Osteoblast (primary cell): ENCODE measurements at regions not wholly inside any gene's neighbourhood (a gene's known extent, or its start where the extent isn't known, plus 50 kb on each side); places are given as distances from the start of the nearest gene placed in this dataset.

Experiments used
- DNase-seq: peaks from one replicate; pipeline ENCODE4 v3.0.0; 2011; ENCODE audit warnings: low spot score, mixed read lengths; ENCODE audit not compliant: insufficient read length; ENCODE audit errors: missing footprints
- H2AFZ ChIP-seq: 2 replicates; pipeline ENCODE4 v1.6.0; 2011; ENCODE audit warnings: mild to moderate bottlenecking, low read length
- H3K27ac ChIP-seq: 2 replicates; pipeline ENCODE4 v1.5.1; 2011; ENCODE audit warnings: mild to moderate bottlenecking, low read depth, low read length, moderate library complexity
- H3K27me3 ChIP-seq: 2 replicates; pipeline ENCODE4 v1.6.0; 2012; ENCODE audit warnings: mild to moderate bottlenecking, control low read depth, inconsistent platforms, low read length, moderate library complexity; ENCODE audit not compliant: insufficient read depth
- H3K36me3 ChIP-seq: 2 replicates; pipeline ENCODE4 v1.5.1; 2011; ENCODE audit warnings: mild to moderate bottlenecking, low read length, control low read depth, moderate library complexity; ENCODE audit not compliant: insufficient read depth
- H3K4me1 ChIP-seq: 2 replicates; pipeline ENCODE4 v1.5.1; 2011; ENCODE audit warnings: mild to moderate bottlenecking, low read length, control low read depth, moderate library complexity; ENCODE audit not compliant: insufficient read depth
- H3K4me2 ChIP-seq: 2 replicates; pipeline ENCODE4 v1.6.0; 2011; ENCODE audit warnings: mild to moderate bottlenecking, low read length; ENCODE audit not compliant: insufficient read depth
- H3K4me3 ChIP-seq: fragments of 200-600 bp; sonication (generic); 3 replicates; pipeline ENCODE4 v1.5.1; 2012; ENCODE audit warnings: mild to moderate bottlenecking, low read length, inconsistent platforms; ENCODE audit not compliant: insufficient read depth
- H3K79me2 ChIP-seq: 2 replicates; pipeline ENCODE4 v1.6.0; 2012; ENCODE audit warnings: mild to moderate bottlenecking, low read length, control low read depth, inconsistent platforms; ENCODE audit not compliant: insufficient read depth
- H3K9me3 ChIP-seq: 2 replicates; pipeline ENCODE4 v1.5.1; 2011; ENCODE audit warnings: low read depth, low read length, control low read depth
- H4K20me1 ChIP-seq: 2 replicates; pipeline ENCODE4 v1.6.0; 2012; ENCODE audit warnings: mild to moderate bottlenecking, low read length, control low read depth; ENCODE audit not compliant: insufficient read depth
- CTCF ChIP-seq: IDR thresholded peaks from 2 replicates; pipeline ENCODE4 v1.5.1; 2011; ENCODE audit warnings: mild to moderate bottlenecking, low read depth, low read length, moderate library complexity; ENCODE audit errors: extremely low read depth

GRCh38 chr4:74651198-74651597, 143.1 kb downstream of the BTC start:
- no peak overlapping the region for H3K27ac ChIP-seq
- no peaks in the 10 kb centered on the region for H3K79me2 ChIP-seq
- H3K4me1 ChIP-seq = no peaks in the 10 kb centered on the region
- no peak overlapping the region for H3K4me2 ChIP-seq
- H2AFZ ChIP-seq = no peak overlapping the region
- DNase-seq = no peak
- TF ChIP-seq CTCF = no peak
- H4K20me1 ChIP-seq = no peaks in the 10 kb centered on the region
- no peaks in the 10 kb centered on the region for H3K36me3 ChIP-seq
- H3K4me3 ChIP-seq = no peak overlapping the region
- no peaks in the 10 kb centered on the region for H3K9me3 ChIP-seq
- H3K27me3 ChIP-seq = peaks cover 35% of the 10 kb centered on the region

GRCh38 chr4:74653331-74654229, 140.7 kb downstream of the BTC start:
- Histone ChIP-seq H4K20me1 (no peaks in the 10 kb centered on the region), H3K4me3 (no peak overlapping the region), H3K9me3 (no peaks in the 10 kb centered on the region), H3K4me1 (no peaks in the 10 kb centered on the region), H3K27me3 (peaks cover 21% of the 10 kb centered on the region), H3K27ac (no peak overlapping the region), H3K79me2 (no peaks in the 10 kb centered on the region), H3K36me3 (no peaks in the 10 kb centered on the region), H2AFZ (no peak overlapping the region), H3K4me2 (no peak overlapping the region)
- TF ChIP-seq CTCF = no peak
- peak; percentile 29 for DNase-seq

DNA sequence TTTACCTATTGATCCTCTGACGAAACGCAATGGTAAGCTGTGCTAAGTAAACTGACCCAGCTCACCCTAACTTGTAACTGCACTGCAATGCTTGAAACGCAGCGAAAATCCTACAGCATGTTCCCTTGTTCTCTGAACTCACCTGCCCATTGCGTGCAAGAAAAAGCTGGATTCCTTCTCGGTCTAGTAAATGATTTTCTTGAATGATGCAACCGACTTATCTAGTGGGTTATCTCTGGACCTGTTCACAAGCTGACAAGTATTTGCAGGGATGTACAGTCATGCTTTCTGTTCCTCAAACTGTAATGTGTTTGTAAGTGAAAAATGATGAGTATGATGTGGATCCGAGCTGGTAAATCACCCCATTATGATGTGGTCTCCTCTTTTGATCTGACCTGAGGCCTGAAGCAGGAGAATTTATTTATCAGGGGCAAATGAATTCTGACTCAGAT, 140.1 kb downstream of the BTC start:
- DNase-seq = no peak
- Histone ChIP-seq H3K27me3 (peaks cover 14% of the 10 kb centered on the region), H3K79me2 (no peaks in the 10 kb centered on the region), H3K36me3 (no peaks in the 10 kb centered on the region), H3K4me1 (no peaks in the 10 kb centered on the region), H4K20me1 (no peaks in the 10 kb centered on the region), H3K27ac (no peak overlapping the region), H3K9me3 (no peaks in the 10 kb centered on the region), H3K4me3 (no peak overlapping the region), H3K4me2 (no peak overlapping the region), H2AFZ (no peak overlapping the region)
- no peak for TF ChIP-seq CTCF

- Histone ChIP-seq H3K27me3 (peaks cover 6% of the 10 kb centered on the region), H4K20me1 (no peaks in the 10 kb centered on the region), H3K4me2 (no peak overlapping the region), H3K4me1 (peaks cover 6% of the 10 kb centered on the region), H3K27ac (no peak overlapping the region), H3K9me3 (no peaks in the 10 kb centered on the region), H3K79me2 (no peaks in the 10 kb centered on the region), H3K36me3 (no peaks in the 10 kb centered on the region), H2AFZ (no peak overlapping the region), H3K4me3 (no peak overlapping the region)
- TF ChIP-seq CTCF = no peak
- DNase-seq = no peak
Observed at GRCh38 chr4:74656596-74656995, 137.7 kb downstream of the BTC start.
